ENCODE measurements at regions not wholly inside any gene's neighbourhood (a gene's known extent, or its start where the extent isn't known, plus 50 kb on each side); places are given as distances from the start of the nearest gene placed in this dataset.

DNA sequence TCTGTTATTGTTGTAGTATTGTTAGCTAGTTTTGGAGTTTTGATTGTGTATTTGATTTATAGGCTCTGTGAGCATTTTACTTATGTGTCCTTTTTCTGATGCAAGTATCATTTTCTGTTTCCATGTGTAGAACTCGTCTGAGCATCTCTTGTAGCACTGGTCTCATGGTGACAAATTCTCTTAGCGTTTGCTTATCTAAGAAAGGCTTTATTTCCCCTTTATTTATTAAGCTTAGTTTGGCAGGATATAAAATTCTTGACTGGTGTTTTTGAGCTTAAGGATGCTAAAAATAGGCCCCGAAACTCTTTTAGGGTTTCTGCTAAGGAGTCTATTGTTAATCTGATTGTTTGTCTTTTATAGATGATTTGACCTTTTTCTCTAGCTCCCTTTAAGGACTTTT, 57.6 kb upstream of the THUMPD2 start:
- TF ChIP-seq POLR2AphosphoS5 (IDR thresholded peaks at IDR 0.05; ENCODE audit: borderline replicate concordance, low read depth, low read length) (no peak), EZH2 (IDR thresholded peaks at IDR 0.05) (no peak), FOXP2 (optimal IDR thresholded peaks at IDR 0.05; ENCODE audit: control extremely low read depth, extremely low read length, insufficient read depth) (no peak)
